HG02870 (cell line): ENCODE measurements at regions not wholly inside any gene's neighbourhood (a gene's known extent, or its start where the extent isn't known, plus 50 kb on each side); places are given as distances from the start of the nearest gene placed in this dataset.

Source experiments
- ATAC-seq: cut with Tn5 transposase; IDR thresholded peaks from one replicate; pipeline ENCODE4 v1.9.1; 2021; ENCODE audit warnings: mild to moderate bottlenecking, moderate library complexity; ENCODE audit not compliant: unreplicated experiment

GRCh38 chr3:73820431-73820830 is 195.7 kb upstream of the PDZRN3 start:
- no peak for ATAC-seq

GRCh38 chr3:73815966-73816365 is 191.2 kb upstream of the PDZRN3 start:
- ATAC-seq = no peak

GRCh38 chr3:73813692-73814292 is 189.1 kb upstream of the PDZRN3 start:
- no peak for ATAC-seq

GRCh38 chr3:73813291-73813690 is 188.6 kb upstream of the PDZRN3 start:
- ATAC-seq = no peak

GRCh38 chr3:73812054-73812453 is 187.3 kb upstream of the PDZRN3 start:
- no peak for ATAC-seq

GRCh38 chr3:73808862-73809509 is 184.2 kb upstream of the PDZRN3 start:
- no peak for ATAC-seq

- ATAC-seq = no peak
Observed at GRCh38 chr3:73805435-73805834, 180.7 kb upstream of the PDZRN3 start.

- ATAC-seq = no peak
Observed at GRCh38 chr3:73804204-73804603, 179.5 kb upstream of the PDZRN3 start.

GRCh38 chr3:73801444-73801843 is 176.7 kb upstream of the PDZRN3 start:
- ATAC-seq = no peak

- ATAC-seq = no peak
Observed at GRCh38 chr3:73797311-73797710, 172.6 kb upstream of the PDZRN3 start.

- ATAC-seq = no peak
Observed at GRCh38 chr3:73796382-73796781, 171.6 kb upstream of the PDZRN3 start.

GRCh38 chr3:73791356-73791755 is 166.6 kb upstream of the PDZRN3 start:
- no peak for ATAC-seq

- no peak for ATAC-seq
Observed at GRCh38 chr3:73789825-73790444, 165.2 kb upstream of the PDZRN3 start.

- no peak for ATAC-seq
Observed at GRCh38 chr3:73787620-73788019, 162.9 kb upstream of the PDZRN3 start.

GRCh38 chr3:73786998-73787397 is 162.3 kb upstream of the PDZRN3 start:
- ATAC-seq = no peak

GRCh38 chr3:73786321-73786807 is 161.6 kb upstream of the PDZRN3 start:
- no peak for ATAC-seq

GRCh38 chr3:73784686-73785392 is 160.1 kb upstream of the PDZRN3 start:
- no peak for ATAC-seq

GRCh38 chr3:73783811-73784210 is 159.1 kb upstream of the PDZRN3 start:
- no peak for ATAC-seq

GRCh38 chr3:73781541-73781940 is 156.8 kb upstream of the PDZRN3 start:
- no peak for ATAC-seq

- no peak for ATAC-seq
Observed at GRCh38 chr3:73774645-73775044, 149.9 kb upstream of the PDZRN3 start.

GRCh38 chr3:73773233-73773632 is 148.5 kb upstream of the PDZRN3 start:
- ATAC-seq = no peak
